Testis (tissue), 2 donors: ENCODE measurements at regions not wholly inside any gene's neighbourhood (a gene's known extent, or its start where the extent isn't known, plus 50 kb on each side); places are given as distances from the start of the nearest gene placed in this dataset.
"Not testable (repeated sequence)": the region's sequence is repeated elsewhere in the genome, so short reads cannot be mapped to it uniquely, and the experiment has no call there.

ENCODE experiments used
- CTCF ChIP-seq, 3 experiments: fragments of 450-650 bp in 2 of 3; fragments of 200-600 bp in 1 of 3; sonication (generic) in 1 of 3; IDR thresholded peaks; one replicate each; pipeline ENCODE4 v1.5.1; 2016 to 2019; ENCODE audit warnings: antibody characterized with exemption in 3 of 3, mild to moderate bottlenecking in 2 of 3, moderate library complexity in 1 of 3
- POLR2A ChIP-seq: fragments of 450-650 bp; IDR thresholded peaks from one replicate; pipeline ENCODE4 v1.6.1; 2017; ENCODE audit warnings: antibody characterized with exemption, mild to moderate bottlenecking, moderate library complexity

DNA sequence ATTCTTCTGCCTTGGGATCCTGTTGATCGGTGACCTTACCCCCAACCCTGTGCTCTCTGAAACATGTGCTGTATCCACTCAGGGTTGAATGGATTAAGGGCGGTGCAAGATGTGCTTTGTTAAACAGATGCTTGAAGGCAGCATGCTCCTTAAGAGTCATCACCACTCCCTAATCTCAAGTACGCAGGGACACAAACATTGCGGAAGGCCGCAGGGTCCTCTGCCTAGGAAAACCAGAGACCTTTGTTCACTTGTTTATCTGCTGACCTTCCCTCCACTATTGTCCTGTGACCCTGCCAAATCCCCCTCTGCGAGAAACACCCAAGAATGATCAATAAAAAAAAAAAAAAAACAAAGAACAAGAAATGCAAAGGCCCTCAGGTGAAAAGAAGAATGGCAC lies 126.1 kb upstream of the RAP1B start:
- not testable (repeated sequence) for TF ChIP-seq CTCF (IDR thresholded peaks at IDR 0.05); POLR2A
